GM23338 (cell line): ENCODE measurements at regions not wholly inside any gene's neighbourhood (a gene's known extent, or its start where the extent isn't known, plus 50 kb on each side); places are given as distances from the start of the nearest gene placed in this dataset.

Experiments used
- ATAC-seq: fragments of 200-7000 bp; cut with Tn5 transposase; 3 replicates; pipeline ENCODE4 v1.9.1; 2020
- DNase-seq: peaks from one replicate; pipeline ENCODE4 v3.0.0-alpha.2; 2015; ENCODE audit warnings: low spot score
- H2AFZ ChIP-seq: fragments of 200-600 bp; sonication (generic); 2 replicates; pipeline ENCODE4 v1.8.0; 2016; ENCODE audit warnings: antibody characterized with exemption, mild to moderate bottlenecking, moderate library complexity
- H3F3A ChIP-seq: fragments of 200-600 bp; sonication (generic); replicated peaks from 2 replicates; pipeline ENCODE4 v1.8.0; 2017; ENCODE audit warnings: antibody characterized with exemption, mixed run types, low read depth
- H3K27ac ChIP-seq: fragments of 200-600 bp; sonication (generic); 2 replicates; pipeline ENCODE4 v1.6.1; 2016; ENCODE audit warnings: low read depth
- H3K27me3 ChIP-seq: fragments of 200-600 bp; sonication (generic); 2 replicates; pipeline ENCODE4 v1.8.0; 2016; ENCODE audit warnings: mild to moderate bottlenecking, mixed run types, moderate library complexity; ENCODE audit not compliant: insufficient read depth
- H3K36me3 ChIP-seq: fragments of 200-600 bp; sonication (generic); 2 replicates; pipeline ENCODE4 v1.8.0; 2016; ENCODE audit warnings: mild to moderate bottlenecking; ENCODE audit not compliant: insufficient read depth
- H3K4me1 ChIP-seq: fragments of 200-600 bp; sonication (generic); 2 replicates; pipeline ENCODE4 v1.8.0; 2016; ENCODE audit warnings: mild to moderate bottlenecking, moderate library complexity; ENCODE audit not compliant: insufficient read depth
- H3K4me2 ChIP-seq: fragments of 200-600 bp; sonication (generic); 2 replicates; pipeline ENCODE4 v1.7.1; 2017; ENCODE audit warnings: mixed run types
- H3K4me3 ChIP-seq: fragments of 200-600 bp; sonication (generic); 2 replicates; pipeline ENCODE4 v1.6.1; 2016; ENCODE audit warnings: mixed run types
- H3K79me2 ChIP-seq: fragments of 200-600 bp; sonication (generic); replicated peaks from 2 replicates; pipeline ENCODE4 v1.8.0; 2017; ENCODE audit warnings: mild to moderate bottlenecking; ENCODE audit not compliant: insufficient read depth
- H3K9me2 ChIP-seq: fragments of 200-600 bp; sonication (generic); 2 replicates; pipeline ENCODE4 v1.8.0; 2017; ENCODE audit not compliant: insufficient read depth
- H4K20me1 ChIP-seq: fragments of 200-600 bp; sonication (generic); replicated peaks from 2 replicates; pipeline ENCODE4 v1.8.0; 2017; ENCODE audit warnings: mild to moderate bottlenecking; ENCODE audit not compliant: insufficient read depth
- H3K27ac Mint-ChIP-seq: 2 replicates; pipeline ENCODE4 v1.8.0; 2020; ENCODE audit warnings: inconsistent platforms, mild to moderate bottlenecking, moderate library complexity, mixed read lengths
- H3K27me3 Mint-ChIP-seq: 3 replicates; pipeline ENCODE4 v1.8.0; 2022; ENCODE audit warnings: low read depth, mild to moderate bottlenecking, moderate library complexity, mixed read lengths, inconsistent platforms; ENCODE audit not compliant: insufficient read depth, poor library complexity
- H3K36me3 Mint-ChIP-seq: 3 replicates; pipeline ENCODE4 v1.8.0; 2021; ENCODE audit warnings: low read depth, mild to moderate bottlenecking, inconsistent platforms, moderate library complexity, mixed read lengths
- H3K4me1 Mint-ChIP-seq: 3 replicates; pipeline ENCODE4 v1.8.0; 2020; ENCODE audit warnings: mild to moderate bottlenecking, inconsistent platforms, mixed read lengths
- H3K4me3 Mint-ChIP-seq: 3 replicates; pipeline ENCODE4 v1.8.0; 2021; ENCODE audit warnings: moderate library complexity, mild to moderate bottlenecking, inconsistent platforms, mixed read lengths
- H3K9me3 Mint-ChIP-seq: 3 replicates; pipeline ENCODE4 v1.8.0; 2020; ENCODE audit warnings: moderate library complexity, mild to moderate bottlenecking, inconsistent platforms, mixed read lengths
- CREB1 ChIP-seq: fragments of 250-450 bp; sonication (Bioruptor Pico); IDR thresholded peaks from 2 replicates; pipeline ENCODE4 v1.5.0; 2020; ENCODE audit warnings: low read depth, mild to moderate bottlenecking, moderate library complexity
- EZH2 ChIP-seq: fragments of 200-600 bp; sonication (generic); IDR thresholded peaks from one replicate; pipeline ENCODE4 v1.8.0; 2017; ENCODE audit warnings: antibody characterized with exemption, mild to moderate bottlenecking, low read depth; ENCODE audit not compliant: unreplicated experiment
- EZH2phosphoT487 ChIP-seq: fragments of 200-600 bp; sonication (generic); IDR thresholded peaks from one replicate; pipeline ENCODE4 v1.8.1; 2018; ENCODE audit warnings: antibody characterized with exemption; ENCODE audit not compliant: unreplicated experiment
- JUNB ChIP-seq: IDR thresholded peaks from one replicate; pipeline ENCODE4 v1.6.1; 2016; ENCODE audit warnings: antibody characterized with exemption; ENCODE audit not compliant: unreplicated experiment
- POLR2AphosphoS5 ChIP-seq: IDR thresholded peaks from 2 replicates; pipeline ENCODE4 v1.6.1; 2016; ENCODE audit warnings: antibody characterized with exemption, low read depth
- STAT1 ChIP-seq: IDR thresholded peaks from one replicate; pipeline ENCODE4 v1.6.1; 2016; ENCODE audit warnings: antibody characterized with exemption; ENCODE audit not compliant: unreplicated experiment
- ZNF114 ChIP-seq: fragments of 250-450 bp; sonication (Bioruptor Pico); IDR thresholded peaks from 2 replicates; pipeline ENCODE4 v1.5.0; 2020; ENCODE audit warnings: mild to moderate bottlenecking, moderate library complexity
- TF ChIP-seq, protein P1 (sequence below): IDR thresholded peaks from one replicate; pipeline ENCODE4 v1.6.1; 2018; ENCODE audit warnings: antibody characterized with exemption; ENCODE audit not compliant: unreplicated experiment

DNA sequence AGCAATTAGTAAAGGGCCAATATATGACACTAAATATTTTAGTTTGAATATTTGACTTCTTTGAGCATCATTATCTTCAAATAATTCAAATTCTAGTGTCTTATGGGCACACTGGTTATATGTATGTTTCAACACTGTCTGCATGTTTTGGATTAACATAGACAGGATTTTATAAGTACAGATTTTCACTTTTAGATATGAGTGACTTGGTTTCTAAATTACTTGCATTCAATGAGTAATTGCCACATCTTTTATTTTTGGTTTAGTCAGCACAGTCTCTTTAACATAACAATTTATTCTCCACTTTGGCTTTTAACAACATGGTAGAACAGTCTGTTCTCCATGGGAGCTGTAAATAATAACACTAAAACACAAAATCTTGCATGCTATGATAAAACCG, 674.8 kb downstream of the TBL1XR1 start:
- no peaks in the 10 kb centered on the region for H3K36me3 ChIP-seq
- Mint-ChIP-seq H3K4me3 (no peak overlapping the region), H3K27me3 (no peaks in the 10 kb centered on the region), H3K27ac (no peak overlapping the region), H3K36me3 (no peaks in the 10 kb centered on the region; the same call in 1 of the 3 replicates), H3K9me3 (no peaks in the 10 kb centered on the region), H3K4me1 (peaks cover 45% of the 10 kb centered on the region)
- DNase-seq (no peak), ATAC-seq (no peak)
- H3K4me1 ChIP-seq, result peaks cover 43% of the 10 kb centered on the region
- no peak overlapping the region for H2AFZ ChIP-seq
- no peak for TF ChIP-seq CREB1 (CRISPR knock-in tag)
- TF ChIP-seq EZH2, result no peak
- TF ChIP-seq EZH2phosphoT487, result no peak
- no peak for TF ChIP-seq POLR2AphosphoS5
- H3K4me3 ChIP-seq, result no peak overlapping the region
- H3K79me2 ChIP-seq, result no peaks in the 10 kb centered on the region
- no peaks in the 10 kb centered on the region for H3F3A ChIP-seq
- no peaks in the 10 kb centered on the region for H3K9me2 ChIP-seq
- no peaks in the 10 kb centered on the region for H4K20me1 ChIP-seq
- H3K4me2 ChIP-seq, result peak overlapping the region; percentile 10; the same call in 1 of the 2 replicates
- H3K27me3 ChIP-seq, result no peaks in the 10 kb centered on the region
- peak overlapping the region; percentile 51; the same call in 1 of the 2 replicates for H3K27ac ChIP-seq

DNA sequence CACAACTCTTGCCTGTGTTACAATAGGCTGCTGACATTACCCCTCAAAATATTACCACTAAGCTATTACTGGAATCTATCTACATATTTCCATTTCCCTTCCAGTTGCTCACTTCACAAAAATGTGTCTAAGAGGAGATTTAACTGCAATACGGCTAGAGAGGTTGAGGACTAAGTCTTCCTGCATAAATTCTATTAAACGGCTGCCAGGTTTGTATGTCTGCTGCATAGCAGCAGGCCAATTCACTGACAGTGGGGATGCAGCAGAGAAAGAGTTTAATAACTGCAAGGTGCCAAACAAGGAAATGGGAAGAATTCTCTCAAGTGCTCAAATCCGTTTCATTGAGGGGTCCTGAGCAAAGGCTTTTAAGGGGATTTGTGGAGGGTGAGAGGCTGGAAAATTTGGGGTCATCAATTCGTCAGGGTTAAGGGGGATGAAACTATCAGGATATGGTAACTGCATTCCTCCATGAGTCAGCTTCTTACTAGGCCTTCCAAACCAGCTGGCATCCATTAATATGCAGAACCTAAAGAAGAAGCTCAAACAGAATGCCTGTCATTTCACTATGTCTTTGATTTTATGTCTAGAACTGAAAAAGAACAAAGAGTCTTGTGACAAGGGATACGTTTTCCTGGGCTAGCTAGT, 675.6 kb downstream of the TBL1XR1 start:
- Histone ChIP-seq H3K27ac (peak overlapping the region; percentile 51), H3K27me3 (no peaks in the 10 kb centered on the region), H3K36me3 (no peaks in the 10 kb centered on the region), H3F3A (no peaks in the 10 kb centered on the region), H3K4me1 (peaks cover 37% of the 10 kb centered on the region), H3K79me2 (no peaks in the 10 kb centered on the region), H2AFZ (no peak overlapping the region), H3K4me2 (peak overlapping the region; percentile 21; the same call in 1 of the 2 replicates), H3K4me3 (no peak overlapping the region), H4K20me1 (no peaks in the 10 kb centered on the region), H3K9me2 (no peaks in the 10 kb centered on the region)
- DNase-seq, result peak; percentile 52
- 0 out of 3 replicates have a peak overlapping the region, but pooled peaks have one; percentile 5 for H3K4me3 Mint-ChIP-seq
- no peaks in the 10 kb centered on the region; the same call in 1 of the 3 replicates for H3K36me3 Mint-ChIP-seq
- no peaks in the 10 kb centered on the region for H3K9me3 Mint-ChIP-seq
- H3K27me3 Mint-ChIP-seq, result no peaks in the 10 kb centered on the region
- peak overlapping the region; percentile 89 for H3K27ac Mint-ChIP-seq
- peak; percentile 71 for ATAC-seq
- peaks cover 38% of the 10 kb centered on the region for H3K4me1 Mint-ChIP-seq
- TF ChIP-seq STAT1 (no peak), CREB1 (CRISPR knock-in tag) (no peak), ZNF114 (no peak), POLR2AphosphoS5 (no peak), JUNB (no peak)
- TF ChIP-seq, protein P1, sequence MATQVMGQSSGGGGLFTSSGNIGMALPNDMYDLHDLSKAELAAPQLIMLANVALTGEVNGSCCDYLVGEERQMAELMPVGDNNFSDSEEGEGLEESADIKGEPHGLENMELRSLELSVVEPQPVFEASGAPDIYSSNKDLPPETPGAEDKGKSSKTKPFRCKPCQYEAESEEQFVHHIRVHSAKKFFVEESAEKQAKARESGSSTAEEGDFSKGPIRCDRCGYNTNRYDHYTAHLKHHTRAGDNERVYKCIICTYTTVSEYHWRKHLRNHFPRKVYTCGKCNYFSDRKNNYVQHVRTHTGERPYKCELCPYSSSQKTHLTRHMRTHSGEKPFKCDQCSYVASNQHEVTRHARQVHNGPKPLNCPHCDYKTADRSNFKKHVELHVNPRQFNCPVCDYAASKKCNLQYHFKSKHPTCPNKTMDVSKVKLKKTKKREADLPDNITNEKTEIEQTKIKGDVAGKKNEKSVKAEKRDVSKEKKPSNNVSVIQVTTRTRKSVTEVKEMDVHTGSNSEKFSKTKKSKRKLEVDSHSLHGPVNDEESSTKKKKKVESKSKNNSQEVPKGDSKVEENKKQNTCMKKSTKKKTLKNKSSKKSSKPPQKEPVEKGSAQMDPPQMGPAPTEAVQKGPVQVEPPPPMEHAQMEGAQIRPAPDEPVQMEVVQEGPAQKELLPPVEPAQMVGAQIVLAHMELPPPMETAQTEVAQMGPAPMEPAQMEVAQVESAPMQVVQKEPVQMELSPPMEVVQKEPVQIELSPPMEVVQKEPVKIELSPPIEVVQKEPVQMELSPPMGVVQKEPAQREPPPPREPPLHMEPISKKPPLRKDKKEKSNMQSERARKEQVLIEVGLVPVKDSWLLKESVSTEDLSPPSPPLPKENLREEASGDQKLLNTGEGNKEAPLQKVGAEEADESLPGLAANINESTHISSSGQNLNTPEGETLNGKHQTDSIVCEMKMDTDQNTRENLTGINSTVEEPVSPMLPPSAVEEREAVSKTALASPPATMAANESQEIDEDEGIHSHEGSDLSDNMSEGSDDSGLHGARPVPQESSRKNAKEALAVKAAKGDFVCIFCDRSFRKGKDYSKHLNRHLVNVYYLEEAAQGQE, result no peak
